ENCODE measurements at regions not wholly inside any gene's neighbourhood (a gene's known extent, or its start where the extent isn't known, plus 50 kb on each side); places are given as distances from the start of the nearest gene placed in this dataset.
A peak's percentile ranks its signal among the peaks of the same experiment; 100 is the strongest.
"Not testable (repeated sequence)": the region's sequence is repeated elsewhere in the genome, so short reads cannot be mapped to it uniquely, and the experiment has no call there.

GRCh38 chr19:20320191-20320590 lies 153.2 kb downstream of the ZNF486 start:
- in situ Hi-C loops (cut with HindIII; ENCODE audit: low pct_unique_long_range_greater_than_20kb, low sequenced_read_pairs) = no loop called here

GRCh38 chr19:20318616-20319015 lies 151.6 kb downstream of the ZNF486 start:
- in situ Hi-C loops (cut with HindIII; ENCODE audit: low pct_unique_long_range_greater_than_20kb, low sequenced_read_pairs) = no loop called here
- DNase-seq (ENCODE audit: low read depth) = no peak

More at GRCh38 chr19:20320191-20320590, 153.2 kb downstream of the ZNF486 start:
- no peak for DNase-seq (ENCODE audit: low read depth)

GRCh38 chr19:20315543-20315942 lies 148.5 kb downstream of the ZNF486 start:
- no peak for DNase-seq (ENCODE audit: low read depth)
- in situ Hi-C loops (cut with HindIII; ENCODE audit: low pct_unique_long_range_greater_than_20kb, low sequenced_read_pairs) = no loop called here

- in situ Hi-C loops (cut with HindIII; ENCODE audit: low pct_unique_long_range_greater_than_20kb, low sequenced_read_pairs) = no loop called here
Observed at GRCh38 chr19:20313894-20314293, 146.9 kb downstream of the ZNF486 start.

GRCh38 chr19:20307127-20307526 lies 140.1 kb downstream of the ZNF486 start:
- DNase-seq (ENCODE audit: low read depth) = no peak
- in situ Hi-C loops (cut with HindIII; ENCODE audit: low pct_unique_long_range_greater_than_20kb, low sequenced_read_pairs) = no loop called here

More at GRCh38 chr19:20313894-20314293, 146.9 kb downstream of the ZNF486 start:
- DNase-seq (ENCODE audit: low read depth) = no peak

- DNase-seq (ENCODE audit: low read depth); in situ Hi-C loops (cut with HindIII; ENCODE audit: low pct_unique_long_range_greater_than_20kb, low sequenced_read_pairs): not testable (repeated sequence)
Observed at GRCh38 chr19:20296314-20296713, 129.3 kb downstream of the ZNF486 start.

DNA sequence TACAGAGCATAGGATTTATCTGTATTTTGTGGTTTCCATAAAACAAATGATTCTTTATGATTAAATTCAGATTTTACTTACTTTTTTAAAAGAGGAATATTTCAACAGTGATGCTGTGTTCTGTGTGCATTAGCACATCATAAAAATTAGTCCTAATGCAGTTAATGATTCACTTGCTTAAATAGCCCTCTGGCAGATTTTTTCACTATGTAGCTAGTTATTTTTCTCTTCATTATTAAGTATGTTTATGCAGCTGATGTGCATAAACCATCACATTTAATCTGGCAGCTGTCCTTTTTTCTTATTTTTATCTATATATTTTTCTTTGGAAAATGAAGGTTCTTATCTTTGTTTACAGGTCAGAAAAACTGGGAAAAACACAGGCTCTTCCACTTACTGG lies 127.2 kb downstream of the ZNF486 start:
- no peak for DNase-seq (ENCODE audit: low read depth)
- in situ Hi-C loops (cut with HindIII; ENCODE audit: low pct_unique_long_range_greater_than_20kb, low sequenced_read_pairs) = no loop called here

- in situ Hi-C loops (cut with HindIII; ENCODE audit: low pct_unique_long_range_greater_than_20kb, low sequenced_read_pairs); DNase-seq (ENCODE audit: low read depth): not testable (repeated sequence)
Observed at GRCh38 chr19:20292520-20292919, 125.5 kb downstream of the ZNF486 start.

DNA sequence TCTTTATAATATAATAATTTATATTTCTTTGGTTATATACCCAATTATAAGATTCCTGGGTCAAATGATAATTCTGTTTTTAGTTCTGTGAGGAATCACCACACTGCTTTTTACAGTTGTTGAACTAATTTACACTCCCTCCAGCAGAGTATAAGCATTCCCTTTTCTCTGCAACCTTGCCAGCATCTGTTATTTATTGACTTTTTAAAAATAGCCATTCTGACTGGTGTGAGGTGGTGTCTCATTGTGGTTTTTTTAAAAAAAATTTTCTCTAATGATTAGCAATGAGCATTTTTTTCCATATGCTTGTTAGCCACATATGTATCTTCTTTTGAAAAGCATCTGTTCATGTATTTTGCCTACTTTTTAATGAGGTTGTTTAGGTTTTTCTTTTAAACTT lies 122.2 kb downstream of the ZNF486 start:
- no peak for DNase-seq (ENCODE audit: low read depth)
- in situ Hi-C loops (cut with HindIII; ENCODE audit: low pct_unique_long_range_greater_than_20kb, low sequenced_read_pairs) = no loop called here

DNA sequence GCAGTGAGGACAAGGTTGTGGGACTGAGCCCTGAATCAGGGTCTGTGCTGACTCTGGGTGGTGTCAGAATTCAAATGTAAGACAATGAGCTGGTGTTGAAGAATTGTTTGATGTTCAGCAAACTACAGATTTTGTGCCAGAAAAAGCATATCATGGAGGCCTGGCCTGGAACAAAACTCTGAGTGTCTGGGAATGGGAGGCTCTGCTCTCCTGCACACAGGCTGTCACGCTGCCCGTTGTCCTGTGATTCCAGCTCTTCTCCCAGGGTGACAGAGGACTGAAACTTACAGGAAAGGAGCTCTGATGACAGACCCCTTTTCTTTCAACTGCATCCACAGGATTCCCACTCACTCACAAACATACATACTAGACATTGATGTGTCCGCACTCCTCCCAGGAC lies 120.1 kb downstream of the ZNF486 start:
- in situ Hi-C loops (cut with HindIII; ENCODE audit: low pct_unique_long_range_greater_than_20kb, low sequenced_read_pairs) = no loop called here
- no peak for DNase-seq (ENCODE audit: low read depth)

- DNase-seq (ENCODE audit: low read depth); in situ Hi-C loops (cut with HindIII; ENCODE audit: low pct_unique_long_range_greater_than_20kb, low sequenced_read_pairs): not testable (repeated sequence)
Observed at GRCh38 chr19:20285876-20286275, 118.9 kb downstream of the ZNF486 start.

- in situ Hi-C loops (cut with HindIII; ENCODE audit: low pct_unique_long_range_greater_than_20kb, low sequenced_read_pairs) = no loop called here
- DNase-seq (ENCODE audit: low read depth) = no peak
Observed at GRCh38 chr19:20279516-20279915, 112.5 kb downstream of the ZNF486 start.

DNA sequence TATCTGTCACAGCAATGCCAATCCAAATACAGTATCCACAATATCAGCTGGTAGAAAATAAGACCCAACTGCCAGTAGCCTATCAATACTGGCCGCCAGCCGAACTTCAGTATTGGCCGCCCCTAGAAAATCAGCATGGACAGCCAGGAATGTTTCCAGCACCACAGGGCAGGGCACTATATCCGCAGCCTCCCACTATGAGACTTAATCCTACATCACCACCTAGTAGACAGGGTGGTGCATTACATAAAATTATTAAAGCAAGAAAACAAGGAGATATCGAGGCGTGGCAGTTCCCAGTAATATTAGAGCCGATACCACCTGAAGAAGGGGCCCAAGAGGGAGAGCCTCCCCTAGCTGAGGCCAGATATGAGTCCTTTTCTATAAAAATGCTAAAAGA lies 111.3 kb downstream of the ZNF486 start:
- DNase-seq (ENCODE audit: low read depth) = peak; percentile 17
- in situ Hi-C loops (cut with HindIII; ENCODE audit: low pct_unique_long_range_greater_than_20kb, low sequenced_read_pairs) = no loop called here

DNA sequence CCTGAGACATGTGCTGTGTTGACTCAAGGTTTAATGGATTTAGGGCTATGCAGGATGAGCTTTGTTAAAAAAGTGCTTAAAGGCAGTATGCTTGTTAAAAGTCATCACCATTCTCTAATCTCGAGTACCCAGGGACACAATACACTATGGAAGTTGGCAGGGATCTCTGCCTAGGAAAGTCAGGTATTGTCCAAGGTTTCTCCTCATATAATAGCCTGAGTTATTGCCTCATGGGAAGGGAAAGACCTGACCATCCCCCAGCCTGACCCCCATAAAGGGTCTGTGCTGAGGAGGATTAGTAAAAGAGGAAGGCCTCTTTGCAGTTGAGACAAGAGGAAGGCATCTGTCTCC lies 109.7 kb downstream of the ZNF486 start:
- in situ Hi-C loops (cut with HindIII; ENCODE audit: low pct_unique_long_range_greater_than_20kb, low sequenced_read_pairs); DNase-seq (ENCODE audit: low read depth): not testable (repeated sequence)

GRCh38 chr19:20276011-20276731 lies 109.2 kb downstream of the ZNF486 start:
- no peak for DNase-seq (ENCODE audit: low read depth)
- in situ Hi-C loops (cut with HindIII; ENCODE audit: low pct_unique_long_range_greater_than_20kb, low sequenced_read_pairs) = no loop called here

- no peak for DNase-seq (ENCODE audit: low read depth)
- in situ Hi-C loops (cut with HindIII; ENCODE audit: low pct_unique_long_range_greater_than_20kb, low sequenced_read_pairs) = no loop called here
Observed at GRCh38 chr19:20273951-20274570, 107.0 kb downstream of the ZNF486 start.

- no peak for DNase-seq (ENCODE audit: low read depth)
- in situ Hi-C loops (cut with HindIII; ENCODE audit: low pct_unique_long_range_greater_than_20kb, low sequenced_read_pairs) = no loop called here
Observed at GRCh38 chr19:20273376-20273775, 106.4 kb downstream of the ZNF486 start.

DNA sequence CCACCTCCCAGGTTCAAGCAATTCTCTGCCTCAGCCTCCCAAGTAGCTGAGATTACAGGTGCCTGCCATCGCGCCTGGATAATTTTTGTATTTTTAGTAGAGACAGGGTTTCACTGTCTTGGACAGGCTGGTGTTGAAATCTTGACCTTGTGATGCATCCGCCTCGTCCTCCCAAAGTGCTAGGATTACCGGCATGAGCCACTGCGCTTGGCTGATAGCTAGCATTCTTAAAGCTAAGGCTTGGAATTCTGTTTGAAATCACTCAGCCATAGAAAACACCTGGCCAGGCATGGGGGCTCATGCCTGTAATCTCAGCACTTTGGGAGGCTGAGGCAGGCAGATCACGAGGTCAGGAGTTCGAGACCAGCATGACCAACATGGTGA lies 105.6 kb downstream of the ZNF486 start:
- in situ Hi-C loops (cut with HindIII; ENCODE audit: low pct_unique_long_range_greater_than_20kb, low sequenced_read_pairs); DNase-seq (ENCODE audit: low read depth): not testable (repeated sequence)

DNA sequence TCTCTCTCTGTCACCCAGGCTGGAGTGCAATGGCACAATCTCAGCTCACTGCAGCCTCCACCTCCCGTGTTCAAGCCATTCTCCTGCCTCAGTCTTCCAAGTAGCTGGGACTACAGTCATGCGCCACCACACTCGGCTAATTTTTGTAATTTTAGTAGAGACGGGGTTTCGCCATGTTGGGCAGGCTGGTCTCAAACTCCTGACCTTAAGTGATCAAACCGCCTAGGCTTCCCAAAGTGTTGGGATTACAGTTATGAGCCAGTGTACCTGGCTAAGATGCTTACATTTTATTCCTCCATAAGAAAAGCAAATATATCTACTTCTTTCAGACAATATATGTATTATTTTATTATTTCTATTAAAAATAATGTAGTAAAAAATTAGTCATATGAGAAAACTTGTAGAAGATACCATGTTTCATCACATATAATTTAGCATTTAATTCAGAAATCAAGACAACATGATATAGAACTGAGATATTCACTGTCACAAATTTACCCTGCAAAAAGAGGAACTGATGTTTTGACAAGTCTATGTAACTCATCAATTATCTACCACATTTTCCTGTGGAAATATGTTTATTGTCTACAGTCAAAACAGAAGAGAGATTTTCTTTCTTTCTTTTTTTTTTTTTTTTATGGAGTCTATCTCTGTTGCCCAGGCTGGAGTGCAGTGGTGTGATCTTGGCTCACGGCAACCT lies 105.1 kb downstream of the ZNF486 start:
- in situ Hi-C loops (cut with HindIII; ENCODE audit: low pct_unique_long_range_greater_than_20kb, low sequenced_read_pairs); DNase-seq (ENCODE audit: low read depth): not testable (repeated sequence)

All from Caki2 (cell line).